GM18499 (cell line): ENCODE measurements at regions not wholly inside any gene's neighbourhood (a gene's known extent, or its start where the extent isn't known, plus 50 kb on each side); places are given as distances from the start of the nearest gene placed in this dataset.

ENCODE experiments used
- ATAC-seq: cut with Tn5 transposase; IDR thresholded peaks from one replicate; pipeline ENCODE4 v1.9.1; 2021; ENCODE audit warnings: moderate number of reproducible peaks; ENCODE audit not compliant: insufficient read depth, unreplicated experiment

- ATAC-seq, result no peak
Observed at GRCh38 chr5:171599411-171599810, 180.0 kb downstream of the FGF18 start.

- no peak for ATAC-seq
Observed at GRCh38 chr5:171599957-171600612, 180.6 kb downstream of the FGF18 start.

GRCh38 chr5:171600741-171601265, 181.4 kb downstream of the FGF18 start:
- ATAC-seq, result no peak

DNA sequence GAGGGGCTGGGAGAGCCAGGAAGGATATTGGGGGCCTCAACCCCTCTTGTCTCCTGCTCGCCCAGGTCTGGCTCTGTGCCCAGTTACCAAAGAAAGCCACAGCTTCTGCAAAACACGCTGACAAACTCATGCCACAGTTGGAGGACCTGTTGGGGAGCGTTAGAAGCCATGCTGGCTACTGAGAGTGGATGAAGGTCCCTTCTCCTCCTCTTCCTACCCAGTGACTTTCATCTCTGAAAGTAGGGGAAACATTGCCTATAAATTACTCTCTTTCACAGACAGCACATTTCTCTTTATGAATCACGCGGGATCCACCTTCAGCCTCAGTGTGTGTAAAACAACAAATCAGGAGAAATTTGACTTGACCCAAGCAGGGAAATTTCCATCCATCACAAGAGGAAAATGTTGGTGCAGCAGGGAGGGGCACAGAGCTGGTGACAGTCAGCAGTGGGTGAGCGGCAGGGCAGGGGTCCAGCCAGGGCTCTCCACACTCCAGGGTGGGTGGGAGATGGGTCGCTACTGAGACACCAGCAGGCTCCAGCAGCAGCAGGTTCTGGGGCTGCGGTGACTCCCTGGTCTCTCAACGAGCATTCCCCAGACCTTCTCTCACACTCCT, 181.9 kb downstream of the FGF18 start:
- no peak for ATAC-seq

DNA sequence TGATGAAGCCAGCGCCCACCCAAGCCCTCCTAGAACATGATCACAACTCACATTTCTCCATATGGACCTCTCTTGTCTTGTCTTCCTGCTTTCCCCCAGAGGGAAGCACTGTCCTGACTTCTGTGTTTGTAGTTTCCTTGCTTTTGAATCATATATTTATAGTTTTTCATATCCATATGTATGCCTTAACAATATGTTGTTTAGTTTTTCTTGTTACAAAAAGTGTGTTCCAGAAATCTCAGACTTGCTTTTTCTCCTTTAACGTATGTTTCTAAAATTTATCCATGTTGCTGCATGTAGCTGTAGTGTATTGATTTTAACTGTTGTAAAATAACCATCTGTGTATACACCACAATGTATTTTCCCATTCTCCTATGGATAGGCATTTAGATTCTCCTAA, 182.0 kb upstream of the SMIM23 start:
- no peak for ATAC-seq

- ATAC-seq, result no peak
Observed at GRCh38 chr5:171604195-171604594, 181.4 kb upstream of the SMIM23 start.

GRCh38 chr5:171606414-171607024, 179.1 kb upstream of the SMIM23 start:
- ATAC-seq, result no peak

DNA sequence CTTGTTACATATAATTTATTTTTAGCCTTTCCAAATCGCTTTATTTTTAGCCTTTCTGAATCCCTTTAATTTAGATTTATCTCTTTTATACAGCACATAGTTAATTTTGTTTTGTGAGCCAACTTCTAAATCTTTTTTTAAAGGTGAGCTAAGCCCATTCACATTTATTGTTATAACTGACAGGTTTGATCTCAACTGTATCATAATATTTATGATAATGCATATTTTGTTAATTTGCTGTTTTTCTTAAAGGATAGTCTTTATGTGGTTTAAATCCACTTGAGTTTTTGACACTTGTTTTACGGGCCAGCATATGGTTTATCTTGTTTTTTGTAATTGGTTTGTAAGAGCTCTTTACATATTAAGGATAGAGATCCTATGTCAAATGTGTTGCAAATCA, 177.8 kb upstream of the SMIM23 start:
- no peak for ATAC-seq

- ATAC-seq, result no peak
Observed at GRCh38 chr5:171609806-171610452, 175.7 kb upstream of the SMIM23 start.

DNA sequence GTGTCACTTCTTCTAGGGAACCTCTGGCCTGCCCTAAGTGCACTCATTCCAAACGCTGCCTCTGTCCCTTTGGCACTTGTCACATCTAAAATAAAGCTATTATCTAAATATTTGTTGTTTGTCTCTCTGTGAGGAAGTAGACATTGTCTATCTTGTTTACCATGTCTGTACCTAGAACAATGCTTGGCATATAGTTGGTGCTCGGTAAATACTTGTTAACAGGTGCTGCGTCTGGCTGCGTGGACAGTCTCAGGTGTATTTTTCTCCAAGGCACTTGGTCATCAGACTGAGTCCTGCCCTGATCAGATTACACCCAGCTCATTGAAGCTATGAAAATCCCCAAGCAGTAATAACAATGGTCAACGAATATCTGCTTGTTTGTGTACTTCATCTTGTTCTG, 174.9 kb upstream of the SMIM23 start:
- no peak for ATAC-seq

- ATAC-seq, result no peak
Observed at GRCh38 chr5:171612749-171613148, 172.9 kb upstream of the SMIM23 start.

- ATAC-seq, result no peak
Observed at GRCh38 chr5:171614511-171614910, 171.1 kb upstream of the SMIM23 start.

GRCh38 chr5:171614971-171615653, 170.5 kb upstream of the SMIM23 start:
- no peak for ATAC-seq

GRCh38 chr5:171615705-171616640, 169.6 kb upstream of the SMIM23 start:
- no peak for ATAC-seq

DNA sequence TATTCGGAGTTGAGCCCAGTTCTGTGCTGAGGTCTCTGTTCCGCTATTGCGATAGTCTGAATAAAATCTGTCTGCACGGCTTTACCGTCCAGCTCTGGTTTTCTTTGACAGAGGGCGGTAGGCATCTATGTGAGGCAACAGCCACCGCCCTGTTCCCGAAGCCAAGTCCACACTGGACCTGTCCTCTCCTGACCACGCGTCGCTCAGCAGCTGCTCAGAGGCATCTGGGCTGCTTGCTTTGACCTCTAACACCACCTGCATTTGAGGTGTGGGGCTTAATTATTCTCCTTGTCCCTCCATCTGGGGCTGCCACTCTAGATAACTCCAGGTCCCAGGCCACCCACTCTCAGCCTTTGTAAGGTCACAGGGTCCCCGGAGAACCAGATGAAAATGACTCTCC, 168.4 kb upstream of the SMIM23 start:
- ATAC-seq, result no peak

DNA sequence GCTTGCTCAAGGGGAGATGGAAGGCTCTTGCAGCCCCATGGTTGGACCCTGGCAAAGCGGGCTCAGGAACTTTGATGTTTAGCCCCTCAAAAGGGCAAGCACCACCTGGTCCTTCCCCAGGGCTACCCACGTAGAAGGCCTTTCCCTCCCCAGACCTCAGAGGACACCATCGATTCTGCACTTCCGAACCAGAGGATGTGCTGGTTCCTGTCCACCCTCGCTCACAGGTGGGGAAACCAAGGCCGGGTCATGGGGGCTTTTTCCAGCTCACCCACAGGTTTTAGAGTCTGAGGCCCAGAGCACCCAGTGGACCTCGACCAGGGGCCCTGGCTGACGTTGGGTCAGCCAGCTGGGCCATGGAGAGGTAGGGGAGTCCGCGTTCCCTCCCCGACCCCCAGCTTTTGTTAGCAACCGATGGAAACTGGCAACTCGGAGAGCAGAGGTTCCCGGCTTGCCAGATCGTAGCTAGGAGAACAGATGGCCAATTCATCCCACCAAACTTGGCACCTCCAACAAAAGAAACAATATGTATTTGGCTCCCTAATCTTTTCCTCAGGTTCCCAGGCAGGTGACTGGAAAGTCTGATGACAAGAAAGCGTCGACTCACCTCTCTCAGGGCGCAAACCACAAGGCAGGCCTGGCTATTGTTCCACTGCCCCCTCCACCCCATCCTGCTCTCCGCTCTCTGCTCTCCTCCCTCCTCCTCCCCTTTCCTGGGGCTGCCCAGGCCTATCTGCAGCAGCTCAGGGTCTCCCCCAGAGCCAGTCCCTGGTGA, 167.6 kb upstream of the SMIM23 start:
- no peak for ATAC-seq

GRCh38 chr5:171619196-171619595, 166.4 kb upstream of the SMIM23 start:
- ATAC-seq, result no peak

GRCh38 chr5:171619744-171620143, 165.9 kb upstream of the SMIM23 start:
- ATAC-seq, result no peak

- ATAC-seq, result no peak
Observed at GRCh38 chr5:171622010-171622409, 163.6 kb upstream of the SMIM23 start.
